ENCODE measurements at regions not wholly inside any gene's neighbourhood (a gene's known extent, or its start where the extent isn't known, plus 50 kb on each side); places are given as distances from the start of the nearest gene placed in this dataset.

GRCh38 chr12:20184514-20184913 lies 183.8 kb upstream of the PDE3A start:
- Histone ChIP-seq H3K27ac (no peak overlapping the region), H3K9ac (ENCODE audit: insufficient read length) (no peak overlapping the region), H3K9me3 (ENCODE audit: low read depth, low read length) (no peaks in the 10 kb centered on the region), H3K4me3 (no peak overlapping the region), H3K36me3 (ENCODE audit: insufficient read depth, low read length) (no peaks in the 10 kb centered on the region)
- TF ChIP-seq FOXP2 (optimal IDR thresholded peaks at IDR 0.05; ENCODE audit: control extremely low read depth, extremely low read length, insufficient read depth) (no peak), EZH2 (IDR thresholded peaks at IDR 0.05) (no peak), POLR2AphosphoS5 (IDR thresholded peaks at IDR 0.05; ENCODE audit: borderline replicate concordance, low read depth, low read length) (no peak)
- DNase-seq (ENCODE audit: low read depth, low spot score), result no peak

GRCh38 chr12:20187456-20187855 lies 180.9 kb upstream of the PDE3A start:
- TF ChIP-seq FOXP2 (optimal IDR thresholded peaks at IDR 0.05; ENCODE audit: control extremely low read depth, extremely low read length, insufficient read depth) (no peak), EZH2 (IDR thresholded peaks at IDR 0.05) (no peak), POLR2AphosphoS5 (IDR thresholded peaks at IDR 0.05; ENCODE audit: borderline replicate concordance, low read depth, low read length) (no peak)
- no peak overlapping the region for H3K9ac ChIP-seq (ENCODE audit: insufficient read length)
- DNase-seq (ENCODE audit: low read depth, low spot score), result no peak

GRCh38 chr12:20188930-20189653 lies 179.2 kb upstream of the PDE3A start:
- no peaks in the 10 kb centered on the region for H3K9me3 ChIP-seq (ENCODE audit: low read depth, low read length)
- H3K4me3 ChIP-seq, result no peak overlapping the region
- no peaks in the 10 kb centered on the region for H3K36me3 ChIP-seq (ENCODE audit: insufficient read depth, low read length)
- H3K27ac ChIP-seq, result no peak overlapping the region
- H3K9ac ChIP-seq (ENCODE audit: insufficient read length), result no peak overlapping the region
- DNase-seq (ENCODE audit: low read depth, low spot score), result no peak
- no peak for TF ChIP-seq EZH2 (IDR thresholded peaks at IDR 0.05)
- no peak for TF ChIP-seq FOXP2 (optimal IDR thresholded peaks at IDR 0.05; ENCODE audit: control extremely low read depth, extremely low read length, insufficient read depth)
- no peak for TF ChIP-seq POLR2AphosphoS5 (IDR thresholded peaks at IDR 0.05; ENCODE audit: borderline replicate concordance, low read depth, low read length)

More at GRCh38 chr12:20187456-20187855, 180.9 kb upstream of the PDE3A start:
- no peaks in the 10 kb centered on the region for H3K9me3 ChIP-seq (ENCODE audit: low read depth, low read length)
- H3K4me3 ChIP-seq, result no peak overlapping the region
- no peak overlapping the region for H3K27ac ChIP-seq
- H3K36me3 ChIP-seq (ENCODE audit: insufficient read depth, low read length), result no peaks in the 10 kb centered on the region

- no peaks in the 10 kb centered on the region for H3K36me3 ChIP-seq (ENCODE audit: insufficient read depth, low read length)
- no peak for DNase-seq (ENCODE audit: low read depth, low spot score)
- no peak overlapping the region for H3K27ac ChIP-seq
- H3K9ac ChIP-seq (ENCODE audit: insufficient read length), result no peak overlapping the region
- H3K9me3 ChIP-seq (ENCODE audit: low read depth, low read length), result no peaks in the 10 kb centered on the region
- H3K4me3 ChIP-seq, result no peak overlapping the region
- TF ChIP-seq EZH2 (IDR thresholded peaks at IDR 0.05), result no peak
- TF ChIP-seq FOXP2 (optimal IDR thresholded peaks at IDR 0.05; ENCODE audit: control extremely low read depth, extremely low read length, insufficient read depth), result no peak
- no peak for TF ChIP-seq POLR2AphosphoS5 (IDR thresholded peaks at IDR 0.05; ENCODE audit: borderline replicate concordance, low read depth, low read length)
These were observed 178.6 kb upstream of the PDE3A start for GRCh38 chr12:20189767-20190166.

- H3K27ac ChIP-seq, result no peak overlapping the region
- H3K36me3 ChIP-seq (ENCODE audit: insufficient read depth, low read length), result no peaks in the 10 kb centered on the region
- no peak for TF ChIP-seq POLR2AphosphoS5 (IDR thresholded peaks at IDR 0.05; ENCODE audit: borderline replicate concordance, low read depth, low read length)
- TF ChIP-seq EZH2 (IDR thresholded peaks at IDR 0.05), result no peak
- TF ChIP-seq FOXP2 (optimal IDR thresholded peaks at IDR 0.05; ENCODE audit: control extremely low read depth, extremely low read length, insufficient read depth), result no peak
- no peak for DNase-seq (ENCODE audit: low read depth, low spot score)
- no peak overlapping the region for H3K9ac ChIP-seq (ENCODE audit: insufficient read length)
- no peak overlapping the region for H3K4me3 ChIP-seq
- H3K9me3 ChIP-seq (ENCODE audit: low read depth, low read length), result no peaks in the 10 kb centered on the region
These were observed 174.2 kb upstream of the PDE3A start for GRCh38 chr12:20194171-20194570.

- DNase-seq (ENCODE audit: low read depth, low spot score), result no peak
- Histone ChIP-seq H3K27ac (no peak overlapping the region), H3K36me3 (ENCODE audit: insufficient read depth, low read length) (no peaks in the 10 kb centered on the region), H3K9ac (ENCODE audit: insufficient read length) (no peak overlapping the region), H3K4me3 (no peak overlapping the region), H3K9me3 (ENCODE audit: low read depth, low read length) (peaks cover 4% of the 10 kb centered on the region; the same call in 1 of the 2 replicates)
- TF ChIP-seq EZH2 (IDR thresholded peaks at IDR 0.05), result no peak
- no peak for TF ChIP-seq FOXP2 (optimal IDR thresholded peaks at IDR 0.05; ENCODE audit: control extremely low read depth, extremely low read length, insufficient read depth)
- no peak for TF ChIP-seq POLR2AphosphoS5 (IDR thresholded peaks at IDR 0.05; ENCODE audit: borderline replicate concordance, low read depth, low read length)
These were observed 171.6 kb upstream of the PDE3A start for GRCh38 chr12:20196767-20197166.

- H3K9ac ChIP-seq (ENCODE audit: insufficient read length), result no peak overlapping the region
- no peak overlapping the region for H3K4me3 ChIP-seq
- TF ChIP-seq FOXP2 (optimal IDR thresholded peaks at IDR 0.05; ENCODE audit: control extremely low read depth, extremely low read length, insufficient read depth), result no peak
- TF ChIP-seq EZH2 (IDR thresholded peaks at IDR 0.05), result no peak
- no peak for TF ChIP-seq POLR2AphosphoS5 (IDR thresholded peaks at IDR 0.05; ENCODE audit: borderline replicate concordance, low read depth, low read length)
- H3K36me3 ChIP-seq (ENCODE audit: insufficient read depth, low read length), result no peaks in the 10 kb centered on the region
- no peak for DNase-seq (ENCODE audit: low read depth, low spot score)
- H3K9me3 ChIP-seq (ENCODE audit: low read depth, low read length), result peaks cover 4% of the 10 kb centered on the region; the same call in 1 of the 2 replicates
- no peak overlapping the region for H3K27ac ChIP-seq
These were observed 170.9 kb upstream of the PDE3A start for GRCh38 chr12:20197411-20197810.

- no peak for DNase-seq (ENCODE audit: low read depth, low spot score)
- Histone ChIP-seq H3K27ac (no peak overlapping the region), H3K9ac (ENCODE audit: insufficient read length) (no peak overlapping the region), H3K36me3 (ENCODE audit: insufficient read depth, low read length) (no peaks in the 10 kb centered on the region), H3K4me3 (no peak overlapping the region), H3K9me3 (ENCODE audit: low read depth, low read length) (peaks cover 4% of the 10 kb centered on the region; the same call in 1 of the 2 replicates)
- no peak for TF ChIP-seq POLR2AphosphoS5 (IDR thresholded peaks at IDR 0.05; ENCODE audit: borderline replicate concordance, low read depth, low read length)
- TF ChIP-seq EZH2 (IDR thresholded peaks at IDR 0.05), result no peak
- no peak for TF ChIP-seq FOXP2 (optimal IDR thresholded peaks at IDR 0.05; ENCODE audit: control extremely low read depth, extremely low read length, insufficient read depth)
These were observed 168.6 kb upstream of the PDE3A start for GRCh38 chr12:20199780-20200179.
